H9 (cell line): ENCODE measurements at regions not wholly inside any gene's neighbourhood (a gene's known extent, or its start where the extent isn't known, plus 50 kb on each side); places are given as distances from the start of the nearest gene placed in this dataset.

Experiments used
- DNase-seq: peaks from one replicate; pipeline ENCODE4 v3.0.0-alpha.2; 2017
- H2AFZ ChIP-seq: one replicate; pipeline ENCODE4 v1.6.1; 2013; ENCODE audit warnings: mild to moderate bottlenecking, low read length, control low read depth, moderate library complexity
- H2AK5ac ChIP-seq: 2 replicates; pipeline ENCODE4 v1.6.1; 2013; ENCODE audit warnings: low read length, control low read depth, mixed read lengths; ENCODE audit not compliant: insufficient read length
- H2BK120ac ChIP-seq: one replicate; pipeline ENCODE4 v1.6.1; 2013; ENCODE audit warnings: low read depth, mild to moderate bottlenecking, low read length, control low read depth, inconsistent platforms; ENCODE audit not compliant: poor library complexity, severe bottlenecking
- H2BK12ac ChIP-seq: 2 replicates; pipeline ENCODE4 v1.6.1; 2013; ENCODE audit warnings: low read length, control low read depth, mixed read lengths, low read depth; ENCODE audit not compliant: insufficient read length
- H2BK15ac ChIP-seq: 2 replicates; pipeline ENCODE4 v1.6.1; 2013; ENCODE audit warnings: low read depth, low read length, control low read depth
- H2BK20ac ChIP-seq: one replicate; pipeline ENCODE4 v1.6.1; 2013; ENCODE audit warnings: low read depth, mild to moderate bottlenecking, low read length, control low read depth, inconsistent platforms; ENCODE audit not compliant: poor library complexity, severe bottlenecking
- H2BK5ac ChIP-seq: 2 replicates; pipeline ENCODE4 v1.6.1; 2013; ENCODE audit warnings: low read length, control low read depth, mixed read lengths; ENCODE audit not compliant: insufficient read length
- H3K14ac ChIP-seq: 2 replicates; pipeline ENCODE4 v1.6.1; 2013; ENCODE audit warnings: low read length, control low read depth; ENCODE audit not compliant: insufficient read depth
- H3K18ac ChIP-seq: 2 replicates; pipeline ENCODE4 v1.6.1; 2013; ENCODE audit warnings: low read depth, mild to moderate bottlenecking, mixed read lengths, low read length, control low read depth; ENCODE audit not compliant: insufficient read length
- H3K23ac ChIP-seq: 2 replicates; pipeline ENCODE4 v1.6.1; 2013; ENCODE audit warnings: low read length, control low read depth, mixed read lengths, low read depth; ENCODE audit not compliant: insufficient read length
- H3K23me2 ChIP-seq: 2 replicates; pipeline ENCODE4 v1.6.1; 2013; ENCODE audit warnings: low read depth, mild to moderate bottlenecking, mixed read lengths, low read length, control low read depth; ENCODE audit not compliant: insufficient read length, poor library complexity, severe bottlenecking
- H3K27ac ChIP-seq: 2 replicates; pipeline ENCODE4 v1.5.1; 2013; ENCODE audit warnings: low read length, control low read depth, mixed read lengths, low read depth; ENCODE audit not compliant: insufficient read length
- H3K27me3 ChIP-seq: 2 replicates; pipeline ENCODE4 v1.6.1; 2013; ENCODE audit warnings: low read length, control low read depth, inconsistent platforms; ENCODE audit not compliant: insufficient read depth
- H3K4ac ChIP-seq: 2 replicates; pipeline ENCODE4 v1.6.1; 2013; ENCODE audit warnings: low read depth, mild to moderate bottlenecking, control low read depth, inconsistent platforms, low read length, moderate library complexity
- H3K4me1 ChIP-seq: 2 replicates; pipeline ENCODE4 v1.6.1; 2013; ENCODE audit warnings: low read length, control low read depth, inconsistent platforms; ENCODE audit not compliant: insufficient read depth
- H3K4me2 ChIP-seq: 2 replicates; pipeline ENCODE4 v1.6.1; 2013; ENCODE audit warnings: low read length, control low read depth, mixed read lengths; ENCODE audit not compliant: insufficient read length, insufficient read depth
- H3K56ac ChIP-seq: 2 replicates; pipeline ENCODE4 v1.6.1; 2013; ENCODE audit warnings: low read depth, mild to moderate bottlenecking, mixed read lengths, low read length, control low read depth; ENCODE audit not compliant: insufficient read length
- H3K79me1 ChIP-seq: 2 replicates; pipeline ENCODE4 v1.6.1; 2013; ENCODE audit warnings: low read depth, mild to moderate bottlenecking, moderate library complexity, low read length, control low read depth, inconsistent platforms; ENCODE audit not compliant: insufficient read depth, poor library complexity, severe bottlenecking
- H3K79me2 ChIP-seq: 2 replicates; pipeline ENCODE4 v1.6.1; 2013; ENCODE audit warnings: low read length, control low read depth, inconsistent platforms; ENCODE audit not compliant: insufficient read depth
- H3K9ac ChIP-seq: 2 replicates; pipeline ENCODE4 v1.6.1; 2013; ENCODE audit warnings: low read length, control low read depth, mixed read lengths; ENCODE audit not compliant: insufficient read length; ENCODE audit errors: extremely low read depth
- H3K9me3 ChIP-seq: one replicate; pipeline ENCODE4 v1.6.1; 2013; ENCODE audit warnings: low read depth, low read length, inconsistent platforms; ENCODE audit not compliant: control insufficient read depth
- H3T11ph ChIP-seq: one replicate; pipeline ENCODE4 v1.6.1; 2013; ENCODE audit warnings: mild to moderate bottlenecking, low read length, control low read depth, inconsistent platforms
- H4K20me1 ChIP-seq: one replicate; pipeline ENCODE4 v1.6.1; 2013; ENCODE audit not compliant: control insufficient read depth, insufficient read length, insufficient read depth
- H4K5ac ChIP-seq: 2 replicates; pipeline ENCODE4 v1.6.1; 2013; ENCODE audit warnings: low read depth, mild to moderate bottlenecking, mixed read lengths, low read length, control low read depth; ENCODE audit not compliant: insufficient read length
- H4K8ac ChIP-seq: replicated peaks from 2 replicates; pipeline ENCODE4 v1.6.1; 2013; ENCODE audit warnings: low read length, control low read depth, mixed read lengths, low read depth; ENCODE audit not compliant: insufficient read length
- H4K91ac ChIP-seq: 2 replicates; pipeline ENCODE4 v1.6.1; 2013; ENCODE audit warnings: low read depth, mild to moderate bottlenecking, moderate library complexity, mixed read lengths, low read length, control low read depth; ENCODE audit not compliant: insufficient read length
- H3K27ac Mint-ChIP-seq, 3 experiments: 2 replicates in 2 of 3; 3 replicates in 1 of 3; pipeline ENCODE4 v1.8.0; 2020 to 2021; ENCODE audit warnings: mixed read lengths in 3 of 3, mild to moderate bottlenecking in 1 of 3, moderate library complexity in 1 of 3
- H3K27me3 Mint-ChIP-seq: 2 replicates; pipeline ENCODE4 v1.8.0; 2021; ENCODE audit warnings: low read depth, mild to moderate bottlenecking, moderate library complexity, mixed read lengths
- H3K36me3 Mint-ChIP-seq, 3 experiments: 2 replicates in 2 of 3; 3 replicates in 1 of 3; pipeline ENCODE4 v1.8.0; 2020 to 2021; ENCODE audit warnings: low read depth in 3 of 3, mixed read lengths in 3 of 3; ENCODE audit not compliant: insufficient read depth in 1 of 3
- H3K4me1 Mint-ChIP-seq, 2 experiments: 2 replicates each; pipeline ENCODE4 v1.8.0; 2020; ENCODE audit warnings: mixed read lengths in 2 of 2
- H3K4me3 Mint-ChIP-seq, 2 experiments: 2 replicates in 1 of 2; 3 replicates in 1 of 2; pipeline ENCODE4 v1.8.0; 2020 to 2021; ENCODE audit warnings: mild to moderate bottlenecking in 2 of 2, mixed read lengths in 2 of 2, moderate library complexity in 1 of 2
- H3K9me3 Mint-ChIP-seq, 2 experiments: 2 replicates in 1 of 2; 3 replicates in 1 of 2; pipeline ENCODE4 v1.8.0; 2020; ENCODE audit warnings: mild to moderate bottlenecking in 2 of 2, mixed read lengths in 2 of 2, moderate library complexity in 1 of 2
- CTCF ChIP-seq: fragments of 200-600 bp; sonication (generic); conservative IDR thresholded peaks from 3 replicates; pipeline ENCODE4 v1.8.0; 2021; ENCODE audit warnings: antibody characterized with exemption, mild to moderate bottlenecking

DNA sequence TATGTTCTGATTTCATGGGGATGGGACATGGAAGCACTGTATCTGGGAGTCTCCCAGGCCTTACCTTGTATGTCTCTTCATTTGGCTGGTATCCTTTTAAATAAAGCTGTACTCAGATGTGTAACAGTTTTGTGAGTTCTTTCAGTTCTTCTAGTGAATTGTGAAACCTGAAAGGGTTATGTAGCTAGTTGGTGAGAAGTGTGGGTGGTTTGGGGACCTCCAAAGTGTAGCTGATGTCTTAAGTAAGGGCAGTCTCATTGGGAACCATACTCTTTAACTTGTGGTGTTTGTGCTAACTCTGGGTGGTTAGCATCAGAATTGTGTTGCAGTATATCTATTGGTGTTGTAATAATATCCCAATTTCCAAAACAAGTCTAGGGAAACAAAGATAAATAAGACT, 166.9 kb upstream of the CCNH start:
- peaks cover 14 to 18% of the 10 kb centered on the region in 2 experiments for H3K4me1 Mint-ChIP-seq
- H3K4me2 ChIP-seq: no peak overlapping the region
- H3K9me3 Mint-ChIP-seq: peaks cover 3 to 4% of the 10 kb centered on the region in 2 experiments; a peak in 3 of 5 replicates
- H3K18ac ChIP-seq: no peak overlapping the region
- H3K79me1 ChIP-seq: no peaks in the 10 kb centered on the region
- H3K27me3 ChIP-seq: no peaks in the 10 kb centered on the region
- no peak overlapping the region for H4K8ac ChIP-seq
- no peak overlapping the region for H4K5ac ChIP-seq
- H3K14ac ChIP-seq: no peak overlapping the region
- H4K20me1 ChIP-seq: no peaks in the 10 kb centered on the region
- H3K9me3 ChIP-seq: no peaks in the 10 kb centered on the region
- TF ChIP-seq CTCF: no peak
- H4K91ac ChIP-seq: no peak overlapping the region
- H2BK120ac ChIP-seq: no peak overlapping the region
- no peak overlapping the region for H3K4ac ChIP-seq
- no peak overlapping the region for H3K4me3 Mint-ChIP-seq
- no peak overlapping the region for H3K23ac ChIP-seq
- no peak for DNase-seq
- no peak overlapping the region for H2BK12ac ChIP-seq
- no peak overlapping the region for H3K27ac ChIP-seq
- no peak overlapping the region for H3T11ph ChIP-seq
- H3K79me2 ChIP-seq: no peaks in the 10 kb centered on the region
- no peaks in the 10 kb centered on the region for H3K23me2 ChIP-seq
- H3K4me1 ChIP-seq: no peaks in the 10 kb centered on the region
- no peak overlapping the region for H3K9ac ChIP-seq
- no peak overlapping the region for H3K56ac ChIP-seq
- no peak overlapping the region; a peak in 1 of 7 replicates for H3K27ac Mint-ChIP-seq
- H2BK20ac ChIP-seq: no peak overlapping the region
- H2BK5ac ChIP-seq: no peak overlapping the region
- no peaks in the 10 kb centered on the region for H3K27me3 Mint-ChIP-seq
- H2BK15ac ChIP-seq: no peak overlapping the region
- H2AFZ ChIP-seq: no peak overlapping the region
- peaks cover 0 to 2% (median 0%) of the 10 kb centered on the region in 3 experiments; a peak in 2 of 7 replicates for H3K36me3 Mint-ChIP-seq
- H2AK5ac ChIP-seq: no peak overlapping the region
